Thoracic aorta (tissue), 2 donors: ENCODE measurements at regions not wholly inside any gene's neighbourhood (a gene's known extent, or its start where the extent isn't known, plus 50 kb on each side); places are given as distances from the start of the nearest gene placed in this dataset.

Experiments
- ATAC-seq: fragments of 150-250 bp; one replicate; pipeline ENCODE4 v1.8.0; 2017; ENCODE audit warnings: low read depth; ENCODE audit not compliant: insufficient number of reproducible peaks, low FRiP score
- DNase-seq: peaks from one replicate; pipeline ENCODE4 v3.0.0-alpha.2; 2020; ENCODE audit warnings: low spot score
- H3K27ac ChIP-seq, 2 donors: fragments of 200-600 bp; sonication (generic); 1 replicate in 1 of 2; 2 replicates in 1 of 2; pipeline ENCODE4 v1.5.1; 2016; ENCODE audit warnings: mild to moderate bottlenecking in 2 of 2, moderate library complexity in 2 of 2
- H3K27me3 ChIP-seq: fragments of 200-600 bp; sonication (generic); replicated peaks from 2 replicates; pipeline ENCODE4 v1.6.0; 2016; ENCODE audit warnings: mild to moderate bottlenecking; ENCODE audit not compliant: insufficient read depth
- H3K36me3 ChIP-seq: fragments of 200-600 bp; sonication (generic); one replicate; pipeline ENCODE4 v1.5.1; 2016
- H3K4me1 ChIP-seq, 2 donors: fragments of 200-600 bp; sonication (generic); 1 replicate in 1 of 2; 2 replicates in 1 of 2; pipeline versions ENCODE4 v1.5.1 to v1.6.0; 2016; ENCODE audit warnings: low read depth in 2 of 2, mild to moderate bottlenecking in 1 of 2; ENCODE audit not compliant: control insufficient read depth in 1 of 2
- H3K4me3 ChIP-seq: fragments of 200-600 bp; sonication (generic); 2 replicates; pipeline ENCODE4 v1.5.1; 2016; ENCODE audit warnings: mild to moderate bottlenecking
- H3K9me3 ChIP-seq: fragments of 200-600 bp; sonication (generic); 2 replicates; pipeline ENCODE4 v1.5.1; 2016
- TF ChIP-seq, protein P1 (sequence below): fragments of 200-600 bp; sonication (generic); IDR thresholded peaks from one replicate; pipeline ENCODE4 v1.5.1; 2019; ENCODE audit warnings: antibody characterized with exemption

GRCh38 chr7:153938451-153938850 is 113.7 kb upstream of the DPP6 start:
- no peaks in the 10 kb centered on the region for H3K4me1 ChIP-seq
- H3K4me3 ChIP-seq = no peak overlapping the region
- TF ChIP-seq, protein P1, sequence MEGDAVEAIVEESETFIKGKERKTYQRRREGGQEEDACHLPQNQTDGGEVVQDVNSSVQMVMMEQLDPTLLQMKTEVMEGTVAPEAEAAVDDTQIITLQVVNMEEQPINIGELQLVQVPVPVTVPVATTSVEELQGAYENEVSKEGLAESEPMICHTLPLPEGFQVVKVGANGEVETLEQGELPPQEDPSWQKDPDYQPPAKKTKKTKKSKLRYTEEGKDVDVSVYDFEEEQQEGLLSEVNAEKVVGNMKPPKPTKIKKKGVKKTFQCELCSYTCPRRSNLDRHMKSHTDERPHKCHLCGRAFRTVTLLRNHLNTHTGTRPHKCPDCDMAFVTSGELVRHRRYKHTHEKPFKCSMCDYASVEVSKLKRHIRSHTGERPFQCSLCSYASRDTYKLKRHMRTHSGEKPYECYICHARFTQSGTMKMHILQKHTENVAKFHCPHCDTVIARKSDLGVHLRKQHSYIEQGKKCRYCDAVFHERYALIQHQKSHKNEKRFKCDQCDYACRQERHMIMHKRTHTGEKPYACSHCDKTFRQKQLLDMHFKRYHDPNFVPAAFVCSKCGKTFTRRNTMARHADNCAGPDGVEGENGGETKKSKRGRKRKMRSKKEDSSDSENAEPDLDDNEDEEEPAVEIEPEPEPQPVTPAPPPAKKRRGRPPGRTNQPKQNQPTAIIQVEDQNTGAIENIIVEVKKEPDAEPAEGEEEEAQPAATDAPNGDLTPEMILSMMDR = no peak
- no peak overlapping the region for H3K27ac ChIP-seq
- H3K9me3 ChIP-seq = no peaks in the 10 kb centered on the region
- no peaks in the 10 kb centered on the region for H3K36me3 ChIP-seq
- ATAC-seq (no peak), DNase-seq (no peak)
- no peaks in the 10 kb centered on the region for H3K27me3 ChIP-seq

DNA sequence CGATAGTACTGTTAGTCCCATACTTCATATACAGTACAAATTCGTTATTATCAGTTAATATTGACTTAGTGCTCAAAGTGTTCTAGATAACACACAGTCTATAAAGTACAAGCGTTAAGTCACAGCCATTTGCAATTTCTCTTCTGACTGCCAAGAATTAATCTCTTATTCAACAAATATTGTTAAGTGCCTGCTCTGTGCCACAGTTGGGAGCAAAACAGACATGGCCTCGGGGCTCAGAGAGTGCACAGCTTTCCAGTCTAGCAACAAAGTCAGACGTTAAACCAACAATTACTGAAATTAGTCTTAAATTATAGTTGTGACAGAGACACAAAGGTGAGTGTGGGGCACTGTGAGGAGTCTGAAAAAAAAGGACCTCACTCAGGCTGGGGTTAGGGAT is 113.0 kb upstream of the DPP6 start:
- H3K36me3 ChIP-seq = no peaks in the 10 kb centered on the region
- H3K4me3 ChIP-seq = no peak overlapping the region
- TF ChIP-seq, protein P1 = no peak
- no peaks in the 10 kb centered on the region for H3K4me1 ChIP-seq
- H3K27ac ChIP-seq = no peak overlapping the region
- H3K27me3 ChIP-seq = no peaks in the 10 kb centered on the region
- H3K9me3 ChIP-seq = no peaks in the 10 kb centered on the region
- DNase-seq (no peak), ATAC-seq (no peak)

DNA sequence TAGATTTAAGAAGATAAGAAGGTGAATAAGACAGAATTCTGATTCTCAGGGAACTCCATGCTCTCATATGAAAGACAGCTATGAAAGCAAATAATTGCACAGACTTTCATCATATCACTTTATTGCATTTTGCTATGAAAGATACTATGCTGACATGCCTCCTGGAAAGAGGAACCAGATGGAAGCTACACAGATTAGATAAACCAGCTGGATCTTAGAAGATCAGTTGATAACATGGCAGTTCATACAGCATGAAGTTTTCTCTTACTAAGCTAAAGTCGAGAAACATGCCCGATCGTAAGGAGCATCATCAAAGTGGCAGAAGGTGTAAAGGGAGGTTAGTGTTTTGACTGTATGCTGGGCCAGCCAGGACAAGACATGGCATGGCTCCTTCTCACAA is 112.5 kb upstream of the DPP6 start:
- Histone ChIP-seq H3K9me3 (no peaks in the 10 kb centered on the region), H3K4me3 (no peak overlapping the region), H3K27ac (no peak overlapping the region), H3K36me3 (no peaks in the 10 kb centered on the region), H3K27me3 (no peaks in the 10 kb centered on the region), H3K4me1 (no peaks in the 10 kb centered on the region)
- ATAC-seq = no peak
- TF ChIP-seq, protein P1 = no peak
- DNase-seq = no peak

DNA sequence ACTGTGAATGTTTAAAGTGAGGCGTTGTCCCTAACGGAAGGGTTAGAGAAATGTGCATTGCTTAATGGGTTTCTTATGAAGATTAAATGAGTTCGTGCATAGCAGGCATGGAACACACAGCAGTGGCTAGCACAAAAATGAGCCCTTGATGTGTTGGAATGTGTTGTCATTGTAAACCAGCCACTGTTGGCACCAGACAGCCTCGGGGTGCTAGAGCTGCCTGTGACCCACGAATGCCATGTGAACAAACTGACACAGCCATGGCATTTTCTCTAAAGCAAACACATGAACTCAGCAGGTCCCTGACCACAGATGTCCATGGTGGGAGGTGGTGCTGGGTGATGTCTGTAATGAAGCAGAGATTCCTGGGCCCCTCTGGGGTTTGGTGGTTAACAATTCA is 111.1 kb upstream of the DPP6 start:
- TF ChIP-seq, protein P1 = no peak
- Histone ChIP-seq H3K36me3 (no peaks in the 10 kb centered on the region), H3K4me3 (no peak overlapping the region), H3K27me3 (no peaks in the 10 kb centered on the region), H3K27ac (no peak overlapping the region), H3K9me3 (no peaks in the 10 kb centered on the region), H3K4me1 (no peaks in the 10 kb centered on the region)
- DNase-seq (no peak), ATAC-seq (no peak)

DNA sequence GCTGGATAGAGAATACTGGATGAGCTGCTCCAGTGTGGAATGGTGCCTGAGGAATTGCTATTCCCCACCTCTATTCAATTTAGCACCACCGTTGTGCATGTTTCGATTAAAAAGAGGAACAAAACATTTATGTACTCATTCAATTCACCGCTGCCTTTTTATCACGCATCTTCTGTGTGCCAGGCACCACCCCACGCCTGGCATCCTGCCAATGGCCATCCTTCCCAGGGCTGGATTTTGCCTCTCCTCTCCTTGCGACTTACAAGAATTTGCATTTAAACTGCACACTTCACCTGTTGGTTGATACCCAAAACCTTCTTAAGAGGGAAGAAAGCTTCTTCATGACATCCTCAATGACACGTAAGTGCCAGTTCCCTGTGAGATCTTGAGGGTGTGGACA is 110.2 kb upstream of the DPP6 start:
- no peak for ATAC-seq

More for the DNA sequence above, 110.2 kb upstream of the DPP6 start:
- DNase-seq = no peak
- Histone ChIP-seq H3K27ac (no peak overlapping the region), H3K36me3 (no peaks in the 10 kb centered on the region), H3K4me3 (no peak overlapping the region), H3K9me3 (no peaks in the 10 kb centered on the region), H3K4me1 (no peaks in the 10 kb centered on the region), H3K27me3 (no peaks in the 10 kb centered on the region)
- TF ChIP-seq, protein P1 = no peak
